ENCODE measurements at regions not wholly inside any gene's neighbourhood (a gene's known extent, or its start where the extent isn't known, plus 50 kb on each side); places are given as distances from the start of the nearest gene placed in this dataset.
"Not testable (repeated sequence)": the region's sequence is repeated elsewhere in the genome, so short reads cannot be mapped to it uniquely, and the experiment has no call there.

DNA sequence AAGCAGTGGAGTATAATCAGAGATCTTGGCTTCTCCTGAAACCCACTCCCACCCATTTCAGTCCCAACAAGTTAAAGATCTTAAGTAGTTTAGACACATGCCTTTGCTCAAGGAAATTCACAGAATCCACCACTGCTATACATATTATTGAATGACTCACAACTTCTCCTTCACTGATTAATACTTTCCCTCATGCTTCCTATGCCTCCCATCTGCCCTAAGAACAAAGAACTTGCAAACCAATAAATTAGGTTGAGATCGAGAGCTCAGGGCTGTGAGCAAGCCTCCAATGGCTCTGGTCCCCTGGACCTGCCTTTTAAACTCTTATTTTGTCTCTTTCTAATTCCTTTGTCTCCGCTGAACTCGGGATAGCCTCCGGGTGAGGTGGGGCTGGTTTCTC, 101.6 kb downstream of the HSFY2 start:
- no peaks in the 10 kb centered on the region for H4K20me1 ChIP-seq (ENCODE audit: insufficient read depth)
- no peak overlapping the region for H3K4me2 ChIP-seq (ENCODE audit: low read length)
- H2AFZ ChIP-seq (ENCODE audit: low read depth, low read length, poor library complexity, severe bottlenecking) = no peak overlapping the region
- H3K9me3 ChIP-seq (ENCODE audit: control insufficient read depth in 1 of 2, insufficient read depth in 1 of 2, low read depth in 1 of 2, low read length in 2 of 2) = no peaks in the 10 kb centered on the region
- ATAC-seq = no peak
- H3K9me2 ChIP-seq (ENCODE audit: insufficient read depth) = no peaks in the 10 kb centered on the region
- intact Hi-C loops (cut with micrococcal nuclease) = no loop called here
- H3K36me3 ChIP-seq (ENCODE audit: control insufficient read depth in 1 of 2, insufficient read depth in 2 of 2, low read length in 2 of 2) = no peaks in the 10 kb centered on the region
- no peak overlapping the region for H3K4me3 ChIP-seq (replicated peaks in 1 of 2; ENCODE audit: low read depth in 1 of 2, low read length in 2 of 2)
- CTCF ChIA-PET = no interaction called here
- RAD21 ChIA-PET (ENCODE audit: low non-redundant PET in 1 of 2, low total read pairs in 2 of 2, uncharacterized antibody in 2 of 2, unreplicated experiment in 2 of 2) = no interaction called here
- no peak overlapping the region for H3K9ac ChIP-seq (ENCODE audit: low read length)
- H3K27me3 ChIP-seq (ENCODE audit: insufficient read depth, low read length) = no peaks in the 10 kb centered on the region
- POLR2A ChIA-PET = no interaction called here
- no peaks in the 10 kb centered on the region for H3K4me1 ChIP-seq (ENCODE audit: control insufficient read depth in 1 of 2, insufficient read depth in 2 of 2, low read length in 2 of 2)
- no TSS peak for BruUV-seq (replicated peaks)
- H3K27ac ChIP-seq (ENCODE audit: low read depth, low read length) = no peak overlapping the region
- no peaks in the 10 kb centered on the region for H3K79me2 ChIP-seq (ENCODE audit: insufficient read depth, low read length)
- TF ChIP-seq ELF1 (IDR thresholded peaks at IDR 0.05; ENCODE audit: borderline replicate concordance, low read depth) (no peak), EGR1 (IDR thresholded peaks at IDR 0.05; ENCODE audit: low read depth) (no peak), EZH2phosphoT487 (IDR thresholded peaks at IDR 0.05; ENCODE audit: borderline replicate concordance) (no peak), POLR2AphosphoS5 (IDR thresholded peaks at IDR 0.05; ENCODE audit: low read depth, low read length) (no peak), SRF (IDR thresholded peaks at IDR 0.05; ENCODE audit: low read depth) (no peak), ZFX (IDR thresholded peaks at IDR 0.05) (no peak)
- DNase-seq (ENCODE audit: low read depth, low spot score) = no peak

DNA sequence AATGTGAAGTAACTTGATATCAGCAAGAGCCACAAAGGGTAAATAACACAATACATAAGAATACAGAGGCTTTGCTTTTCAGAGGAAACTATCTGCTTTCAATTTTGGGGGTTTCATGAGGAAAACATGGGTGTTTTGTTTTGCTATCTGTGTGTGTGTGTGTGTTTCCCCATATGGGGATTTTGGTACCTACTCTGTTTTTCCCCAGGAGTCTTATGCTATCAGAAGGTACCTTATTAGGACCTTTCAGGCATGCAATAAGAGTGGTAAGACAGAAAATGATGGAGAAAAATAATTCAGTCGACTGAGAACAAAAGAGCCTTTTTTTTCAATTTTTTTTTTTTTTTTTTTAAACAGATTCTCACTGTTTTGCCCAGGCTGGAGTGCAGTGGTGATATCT, 87.5 kb downstream of the HSFY2 start:
- H3K4me2 ChIP-seq (ENCODE audit: low read length); H3K4me1 ChIP-seq (ENCODE audit: control insufficient read depth in 1 of 2, insufficient read depth in 2 of 2, low read length in 2 of 2); H3K27ac ChIP-seq (ENCODE audit: low read depth, low read length); H4K20me1 ChIP-seq (ENCODE audit: insufficient read depth); DNase-seq (ENCODE audit: low read depth, low spot score); H3K9me2 ChIP-seq (ENCODE audit: insufficient read depth); ATAC-seq; H3K4me3 ChIP-seq (replicated peaks in 1 of 2; ENCODE audit: low read depth in 1 of 2, low read length in 2 of 2); H3K9me3 ChIP-seq (ENCODE audit: control insufficient read depth in 1 of 2, insufficient read depth in 1 of 2, low read depth in 1 of 2, low read length in 2 of 2); H3K27me3 ChIP-seq (ENCODE audit: insufficient read depth, low read length); H3K36me3 ChIP-seq (ENCODE audit: control insufficient read depth in 1 of 2, insufficient read depth in 2 of 2, low read length in 2 of 2); H3K79me2 ChIP-seq (ENCODE audit: insufficient read depth, low read length); RAD21 ChIA-PET (ENCODE audit: low non-redundant PET in 1 of 2, low total read pairs in 2 of 2, uncharacterized antibody in 2 of 2, unreplicated experiment in 2 of 2); intact Hi-C loops (cut with micrococcal nuclease); POLR2A ChIA-PET; H3K9ac ChIP-seq (ENCODE audit: low read length); BruUV-seq (replicated peaks); CTCF ChIA-PET; H2AFZ ChIP-seq (ENCODE audit: low read depth, low read length, poor library complexity, severe bottlenecking): not testable (repeated sequence)

DNA sequence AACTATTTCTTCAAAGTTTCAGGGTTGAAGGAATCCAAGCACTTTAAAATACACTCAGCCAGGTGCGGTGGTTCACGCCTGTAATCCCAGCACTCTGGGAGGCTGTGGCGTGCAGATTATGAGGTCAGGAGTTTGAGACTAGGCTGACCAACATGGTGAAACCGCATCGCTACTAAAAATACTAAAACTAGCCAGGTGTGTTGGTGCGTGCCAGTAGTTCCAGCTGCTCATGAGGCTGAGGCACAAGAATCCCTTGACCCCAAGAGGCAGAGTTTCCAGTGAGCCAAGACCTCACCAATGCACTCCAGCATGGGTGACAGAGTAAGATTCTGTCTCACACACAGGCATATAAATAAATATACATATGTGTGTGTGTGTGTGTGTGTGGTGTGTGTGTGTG, 85.2 kb downstream of the HSFY2 start:
- not testable (repeated sequence) for ATAC-seq

DNA sequence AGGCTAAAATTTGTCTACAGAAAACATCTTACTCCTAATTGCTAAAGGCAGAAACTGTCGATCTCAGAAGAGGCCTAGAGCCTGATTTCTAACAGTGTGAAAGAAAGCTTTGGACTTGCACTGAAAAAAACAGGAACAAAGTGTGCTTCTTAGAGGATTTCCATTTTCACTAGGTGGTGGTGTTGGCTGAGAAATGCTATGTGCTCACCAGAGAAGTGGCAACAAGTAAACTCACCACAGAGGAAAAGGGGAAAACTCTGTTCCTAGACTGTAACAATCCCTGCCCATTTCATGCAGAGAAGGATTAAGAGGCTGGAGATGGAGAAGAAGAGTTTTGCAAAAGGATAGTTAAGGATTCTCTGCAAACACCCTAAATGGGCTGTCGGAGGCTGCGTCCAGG, 84.1 kb downstream of the HSFY2 start:
- H3K4me2 ChIP-seq (ENCODE audit: low read length); DNase-seq (ENCODE audit: low read depth, low spot score); H3K9ac ChIP-seq (ENCODE audit: low read length); ATAC-seq; BruUV-seq (replicated peaks); H3K36me3 ChIP-seq (ENCODE audit: control insufficient read depth in 1 of 2, insufficient read depth in 2 of 2, low read length in 2 of 2); H3K4me1 ChIP-seq (ENCODE audit: control insufficient read depth in 1 of 2, insufficient read depth in 2 of 2, low read length in 2 of 2); H3K9me3 ChIP-seq (ENCODE audit: control insufficient read depth in 1 of 2, insufficient read depth in 1 of 2, low read depth in 1 of 2, low read length in 2 of 2); H3K79me2 ChIP-seq (ENCODE audit: insufficient read depth, low read length); H3K27me3 ChIP-seq (ENCODE audit: insufficient read depth, low read length); RAD21 ChIA-PET (ENCODE audit: low non-redundant PET in 1 of 2, low total read pairs in 2 of 2, uncharacterized antibody in 2 of 2, unreplicated experiment in 2 of 2); H4K20me1 ChIP-seq (ENCODE audit: insufficient read depth); H3K9me2 ChIP-seq (ENCODE audit: insufficient read depth); CTCF ChIA-PET; H2AFZ ChIP-seq (ENCODE audit: low read depth, low read length, poor library complexity, severe bottlenecking); H3K4me3 ChIP-seq (replicated peaks in 1 of 2; ENCODE audit: low read depth in 1 of 2, low read length in 2 of 2); H3K27ac ChIP-seq (ENCODE audit: low read depth, low read length); POLR2A ChIA-PET; intact Hi-C loops (cut with micrococcal nuclease): not testable (repeated sequence)

More for the DNA sequence above, 85.2 kb downstream of the HSFY2 start:
- intact Hi-C loops (cut with micrococcal nuclease); CTCF ChIA-PET; H3K27ac ChIP-seq (ENCODE audit: low read depth, low read length); H4K20me1 ChIP-seq (ENCODE audit: insufficient read depth); H3K9me2 ChIP-seq (ENCODE audit: insufficient read depth); H3K79me2 ChIP-seq (ENCODE audit: insufficient read depth, low read length); H3K9me3 ChIP-seq (ENCODE audit: control insufficient read depth in 1 of 2, insufficient read depth in 1 of 2, low read depth in 1 of 2, low read length in 2 of 2); H3K9ac ChIP-seq (ENCODE audit: low read length); H2AFZ ChIP-seq (ENCODE audit: low read depth, low read length, poor library complexity, severe bottlenecking); RAD21 ChIA-PET (ENCODE audit: low non-redundant PET in 1 of 2, low total read pairs in 2 of 2, uncharacterized antibody in 2 of 2, unreplicated experiment in 2 of 2); H3K27me3 ChIP-seq (ENCODE audit: insufficient read depth, low read length); BruUV-seq (replicated peaks); DNase-seq (ENCODE audit: low read depth, low spot score); H3K4me3 ChIP-seq (replicated peaks in 1 of 2; ENCODE audit: low read depth in 1 of 2, low read length in 2 of 2); POLR2A ChIA-PET; H3K36me3 ChIP-seq (ENCODE audit: control insufficient read depth in 1 of 2, insufficient read depth in 2 of 2, low read length in 2 of 2); H3K4me2 ChIP-seq (ENCODE audit: low read length); H3K4me1 ChIP-seq (ENCODE audit: control insufficient read depth in 1 of 2, insufficient read depth in 2 of 2, low read length in 2 of 2): not testable (repeated sequence)
